SJCRH30 (cell line): ENCODE measurements at regions not wholly inside any gene's neighbourhood (a gene's known extent, or its start where the extent isn't known, plus 50 kb on each side); places are given as distances from the start of the nearest gene placed in this dataset.
"Not testable (repeated sequence)": the region's sequence is repeated elsewhere in the genome, so short reads cannot be mapped to it uniquely, and the experiment has no call there.

Source experiments
- DNase-seq, 2 experiments: peaks; one replicate each; pipeline ENCODE4 v3.0.0-alpha.2; 2015 to 2020
- H3K27ac ChIP-seq: fragments of 250-450 bp; sonication (Bioruptor Pico); 2 replicates; pipeline ENCODE4 v1.5.1; 2020; ENCODE audit warnings: mild to moderate bottlenecking, moderate library complexity
- H3K27me3 ChIP-seq: fragments of 250-450 bp; sonication (Bioruptor Pico); 2 replicates; pipeline ENCODE4 v1.5.1; 2020; ENCODE audit warnings: mild to moderate bottlenecking, moderate library complexity
- H3K36me3 ChIP-seq: fragments of 250-450 bp; sonication (Bioruptor Pico); 2 replicates; pipeline ENCODE4 v1.5.1; 2020; ENCODE audit warnings: mild to moderate bottlenecking, moderate library complexity
- H3K4me1 ChIP-seq: fragments of 250-450 bp; sonication (Bioruptor Pico); 2 replicates; pipeline ENCODE4 v1.5.1; 2020; ENCODE audit warnings: mild to moderate bottlenecking, moderate library complexity
- H3K4me3 ChIP-seq: fragments of 250-450 bp; sonication (Bioruptor Pico); 2 replicates; pipeline ENCODE4 v1.5.1; 2020; ENCODE audit warnings: mild to moderate bottlenecking, moderate library complexity
- H3K9me3 ChIP-seq: fragments of 250-450 bp; sonication (Bioruptor Pico); replicated peaks from 2 replicates; pipeline ENCODE4 v1.5.1; 2020; ENCODE audit warnings: mild to moderate bottlenecking, moderate library complexity

- not testable (repeated sequence) for H3K9me3 ChIP-seq, H3K4me1 ChIP-seq, H3K27ac ChIP-seq, DNase-seq, H3K36me3 ChIP-seq, H3K27me3 ChIP-seq, H3K4me3 ChIP-seq
Measured at GRCh38 chr13:68893721-68894120, 1213.9 kb upstream of the ATXN8OS start.

GRCh38 chr13:68892596-68892995 lies 1215.0 kb upstream of the ATXN8OS start:
- not testable (repeated sequence) for H3K27me3 ChIP-seq, H3K4me1 ChIP-seq, H3K36me3 ChIP-seq, H3K4me3 ChIP-seq, H3K27ac ChIP-seq, H3K9me3 ChIP-seq, DNase-seq

GRCh38 chr13:68890101-68890500 lies 1217.5 kb upstream of the ATXN8OS start:
- H3K4me1 ChIP-seq, DNase-seq, H3K27me3 ChIP-seq, H3K36me3 ChIP-seq, H3K27ac ChIP-seq, H3K9me3 ChIP-seq, H3K4me3 ChIP-seq: not testable (repeated sequence)

GRCh38 chr13:68888832-68889231 lies 1218.8 kb upstream of the ATXN8OS start:
- Histone ChIP-seq H3K27me3 (no peaks in the 10 kb centered on the region), H3K4me3 (no peak overlapping the region), H3K27ac (no peak overlapping the region), H3K9me3 (no peaks in the 10 kb centered on the region), H3K4me1 (no peaks in the 10 kb centered on the region), H3K36me3 (no peaks in the 10 kb centered on the region)
- DNase-seq = no peak

- no peak overlapping the region for H3K4me3 ChIP-seq
- no peaks in the 10 kb centered on the region for H3K36me3 ChIP-seq
- no peaks in the 10 kb centered on the region for H3K9me3 ChIP-seq
- H3K27ac ChIP-seq = no peak overlapping the region
- no peaks in the 10 kb centered on the region for H3K4me1 ChIP-seq
- no peak for DNase-seq
- no peaks in the 10 kb centered on the region for H3K27me3 ChIP-seq
Measured at GRCh38 chr13:68872338-68872737, 1235.3 kb upstream of the ATXN8OS start.

- no peaks in the 10 kb centered on the region for H3K36me3 ChIP-seq
- no peaks in the 10 kb centered on the region; the same call in 1 of the 2 replicates for H3K9me3 ChIP-seq
- H3K27ac ChIP-seq = peak overlapping the region; percentile 5
- H3K4me1 ChIP-seq = no peaks in the 10 kb centered on the region; the same call in none of the 2 replicates
- no peaks in the 10 kb centered on the region for H3K27me3 ChIP-seq
- H3K4me3 ChIP-seq = no peak overlapping the region
- DNase-seq = peak in 1 of 2 experiments; percentile 45
Measured at GRCh38 chr13:68851026-68851425, 1256.6 kb upstream of the ATXN8OS start.

GRCh38 chr13:68850160-68850559 lies 1257.5 kb upstream of the ATXN8OS start:
- Histone ChIP-seq H3K9me3 (no peaks in the 10 kb centered on the region; the same call in 1 of the 2 replicates), H3K4me3 (no peak overlapping the region), H3K27me3 (no peaks in the 10 kb centered on the region), H3K36me3 (no peaks in the 10 kb centered on the region), H3K4me1 (no peaks in the 10 kb centered on the region; the same call in none of the 2 replicates), H3K27ac (no peak overlapping the region)
- DNase-seq = peak in 1 of 2 experiments; percentile 2

GRCh38 chr13:68846663-68847062 lies 1261.0 kb upstream of the ATXN8OS start:
- no peak for DNase-seq
- no peak overlapping the region for H3K4me3 ChIP-seq
- H3K36me3 ChIP-seq = no peaks in the 10 kb centered on the region
- no peaks in the 10 kb centered on the region; the same call in none of the 2 replicates for H3K4me1 ChIP-seq
- no peak overlapping the region for H3K27ac ChIP-seq
- no peaks in the 10 kb centered on the region for H3K9me3 ChIP-seq
- H3K27me3 ChIP-seq = no peaks in the 10 kb centered on the region

GRCh38 chr13:68834375-68834774 lies 1273.3 kb upstream of the ATXN8OS start:
- H3K27me3 ChIP-seq = no peaks in the 10 kb centered on the region
- H3K36me3 ChIP-seq = no peaks in the 10 kb centered on the region
- H3K4me3 ChIP-seq = no peak overlapping the region
- no peaks in the 10 kb centered on the region for H3K4me1 ChIP-seq
- no peak overlapping the region for H3K27ac ChIP-seq
- 0 out of 2 replicates have a peak, but pooled peaks cover under 1% of the 10 kb centered on the region for H3K9me3 ChIP-seq
- DNase-seq = no peak

- DNase-seq = no peak
- Histone ChIP-seq H3K27ac (no peak overlapping the region), H3K36me3 (no peaks in the 10 kb centered on the region), H3K4me1 (peaks cover 4% of the 10 kb centered on the region), H3K4me3 (no peak overlapping the region), H3K27me3 (no peaks in the 10 kb centered on the region), H3K9me3 (no peaks in the 10 kb centered on the region)
Measured at GRCh38 chr13:68816715-68817114, 1290.9 kb upstream of the ATXN8OS start.

GRCh38 chr13:68813180-68813796 lies 1294.3 kb upstream of the ATXN8OS start:
- no peaks in the 10 kb centered on the region for H3K9me3 ChIP-seq
- no peak overlapping the region for H3K4me3 ChIP-seq
- H3K27me3 ChIP-seq = no peaks in the 10 kb centered on the region
- peaks cover 4% of the 10 kb centered on the region for H3K4me1 ChIP-seq
- H3K36me3 ChIP-seq = no peaks in the 10 kb centered on the region
- no peak overlapping the region for H3K27ac ChIP-seq
- DNase-seq = peak; percentile 28 to 49

- Histone ChIP-seq H3K36me3 (no peaks in the 10 kb centered on the region), H3K4me1 (peaks cover 4% of the 10 kb centered on the region), H3K9me3 (no peaks in the 10 kb centered on the region), H3K27me3 (no peaks in the 10 kb centered on the region), H3K27ac (no peak overlapping the region), H3K4me3 (no peak overlapping the region)
- DNase-seq = peak in 1 of 2 experiments; percentile 26
Measured at GRCh38 chr13:68810660-68811059, 1297.0 kb upstream of the ATXN8OS start.

GRCh38 chr13:68808456-68808855 lies 1299.2 kb upstream of the ATXN8OS start:
- Histone ChIP-seq H3K9me3 (no peaks in the 10 kb centered on the region), H3K27ac (no peak overlapping the region), H3K4me1 (peaks cover 4% of the 10 kb centered on the region), H3K27me3 (no peaks in the 10 kb centered on the region), H3K4me3 (no peak overlapping the region), H3K36me3 (no peaks in the 10 kb centered on the region)
- DNase-seq = no peak

GRCh38 chr13:68806125-68806524 lies 1301.5 kb upstream of the ATXN8OS start:
- Histone ChIP-seq H3K27me3 (no peaks in the 10 kb centered on the region), H3K27ac (no peak overlapping the region), H3K36me3 (no peaks in the 10 kb centered on the region), H3K9me3 (no peaks in the 10 kb centered on the region), H3K4me1 (no peaks in the 10 kb centered on the region), H3K4me3 (no peak overlapping the region)
- no peak for DNase-seq

- H3K9me3 ChIP-seq = no peaks in the 10 kb centered on the region
- no peak overlapping the region for H3K4me3 ChIP-seq
- no peaks in the 10 kb centered on the region for H3K4me1 ChIP-seq
- no peaks in the 10 kb centered on the region for H3K27me3 ChIP-seq
- peak in 1 of 2 experiments; percentile 13 for DNase-seq
- no peaks in the 10 kb centered on the region; the same call in 1 of the 2 replicates for H3K36me3 ChIP-seq
- H3K27ac ChIP-seq = no peak overlapping the region
Measured at GRCh38 chr13:68784275-68784674, 1323.4 kb upstream of the ATXN8OS start.

- Histone ChIP-seq H3K27ac (no peak overlapping the region), H3K27me3 (no peaks in the 10 kb centered on the region), H3K36me3 (no peaks in the 10 kb centered on the region), H3K4me1 (no peaks in the 10 kb centered on the region), H3K4me3 (no peak overlapping the region), H3K9me3 (no peaks in the 10 kb centered on the region)
- no peak for DNase-seq
Measured at GRCh38 chr13:68759617-68760016, 1348.0 kb upstream of the ATXN8OS start.
